ENCODE measurements at regions not wholly inside any gene's neighbourhood (a gene's known extent, or its start where the extent isn't known, plus 50 kb on each side); places are given as distances from the start of the nearest gene placed in this dataset.

DNA sequence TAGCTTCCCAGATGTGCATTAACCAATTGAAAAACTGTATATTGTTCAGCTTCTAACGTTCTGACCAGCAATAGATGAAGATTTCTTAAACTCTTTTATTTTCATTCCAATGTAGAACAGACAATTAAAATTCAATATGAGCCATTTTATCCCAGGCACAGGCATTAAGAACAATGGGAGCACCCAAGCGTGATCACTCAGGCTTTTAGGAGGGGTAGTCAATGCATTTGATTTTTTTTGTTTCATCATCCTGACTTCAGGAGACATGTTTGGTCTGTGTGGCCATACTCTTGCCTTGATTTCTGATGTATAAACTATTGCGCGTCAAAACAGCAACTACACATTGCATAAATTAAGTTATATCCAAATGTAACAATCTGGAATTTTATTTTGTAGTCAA lies 653.0 kb upstream of the RORB start:
- Mint-ChIP-seq H3K9me3 (peaks cover 4% of the 10 kb centered on the region; the same call in 2 of the 3 replicates), H3K4me3 (no peak overlapping the region), H3K36me3 (ENCODE audit: low read depth) (peaks cover 9% of the 10 kb centered on the region; the same call in 2 of the 3 replicates), H3K27me3 (ENCODE audit: insufficient read depth, low read depth, poor library complexity) (no peaks in the 10 kb centered on the region), H3K4me1 (peaks cover 56% of the 10 kb centered on the region), H3K27ac (peak overlapping the region; percentile 31; the same call in 1 of the 2 replicates)
- Histone ChIP-seq H2AFZ (no peak overlapping the region), H3K4me3 (no peak overlapping the region), H3K4me2 (no peak overlapping the region), H3K36me3 (ENCODE audit: insufficient read depth) (no peaks in the 10 kb centered on the region), H3K79me2 (replicated peaks; ENCODE audit: insufficient read depth) (no peaks in the 10 kb centered on the region), H3K27ac (ENCODE audit: low read depth) (0 out of 2 replicates have a peak overlapping the region, but pooled peaks have one; percentile 1), H3K27me3 (ENCODE audit: insufficient read depth) (no peaks in the 10 kb centered on the region), H3F3A (replicated peaks; ENCODE audit: low read depth) (no peaks in the 10 kb centered on the region; the same call in 1 of the 2 replicates), H3K4me1 (ENCODE audit: insufficient read depth) (peaks cover 30% of the 10 kb centered on the region), H4K20me1 (replicated peaks; ENCODE audit: insufficient read depth) (no peaks in the 10 kb centered on the region), H3K9me2 (ENCODE audit: insufficient read depth) (no peaks in the 10 kb centered on the region)
- DNase-seq (ENCODE audit: low spot score) (no peak), ATAC-seq (no peak)
- TF ChIP-seq, protein P1, sequence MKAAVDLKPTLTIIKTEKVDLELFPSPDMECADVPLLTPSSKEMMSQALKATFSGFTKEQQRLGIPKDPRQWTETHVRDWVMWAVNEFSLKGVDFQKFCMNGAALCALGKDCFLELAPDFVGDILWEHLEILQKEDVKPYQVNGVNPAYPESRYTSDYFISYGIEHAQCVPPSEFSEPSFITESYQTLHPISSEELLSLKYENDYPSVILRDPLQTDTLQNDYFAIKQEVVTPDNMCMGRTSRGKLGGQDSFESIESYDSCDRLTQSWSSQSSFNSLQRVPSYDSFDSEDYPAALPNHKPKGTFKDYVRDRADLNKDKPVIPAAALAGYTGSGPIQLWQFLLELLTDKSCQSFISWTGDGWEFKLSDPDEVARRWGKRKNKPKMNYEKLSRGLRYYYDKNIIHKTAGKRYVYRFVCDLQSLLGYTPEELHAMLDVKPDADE (IDR thresholded peaks at IDR 0.05): no peak
- TF ChIP-seq, protein P2, sequence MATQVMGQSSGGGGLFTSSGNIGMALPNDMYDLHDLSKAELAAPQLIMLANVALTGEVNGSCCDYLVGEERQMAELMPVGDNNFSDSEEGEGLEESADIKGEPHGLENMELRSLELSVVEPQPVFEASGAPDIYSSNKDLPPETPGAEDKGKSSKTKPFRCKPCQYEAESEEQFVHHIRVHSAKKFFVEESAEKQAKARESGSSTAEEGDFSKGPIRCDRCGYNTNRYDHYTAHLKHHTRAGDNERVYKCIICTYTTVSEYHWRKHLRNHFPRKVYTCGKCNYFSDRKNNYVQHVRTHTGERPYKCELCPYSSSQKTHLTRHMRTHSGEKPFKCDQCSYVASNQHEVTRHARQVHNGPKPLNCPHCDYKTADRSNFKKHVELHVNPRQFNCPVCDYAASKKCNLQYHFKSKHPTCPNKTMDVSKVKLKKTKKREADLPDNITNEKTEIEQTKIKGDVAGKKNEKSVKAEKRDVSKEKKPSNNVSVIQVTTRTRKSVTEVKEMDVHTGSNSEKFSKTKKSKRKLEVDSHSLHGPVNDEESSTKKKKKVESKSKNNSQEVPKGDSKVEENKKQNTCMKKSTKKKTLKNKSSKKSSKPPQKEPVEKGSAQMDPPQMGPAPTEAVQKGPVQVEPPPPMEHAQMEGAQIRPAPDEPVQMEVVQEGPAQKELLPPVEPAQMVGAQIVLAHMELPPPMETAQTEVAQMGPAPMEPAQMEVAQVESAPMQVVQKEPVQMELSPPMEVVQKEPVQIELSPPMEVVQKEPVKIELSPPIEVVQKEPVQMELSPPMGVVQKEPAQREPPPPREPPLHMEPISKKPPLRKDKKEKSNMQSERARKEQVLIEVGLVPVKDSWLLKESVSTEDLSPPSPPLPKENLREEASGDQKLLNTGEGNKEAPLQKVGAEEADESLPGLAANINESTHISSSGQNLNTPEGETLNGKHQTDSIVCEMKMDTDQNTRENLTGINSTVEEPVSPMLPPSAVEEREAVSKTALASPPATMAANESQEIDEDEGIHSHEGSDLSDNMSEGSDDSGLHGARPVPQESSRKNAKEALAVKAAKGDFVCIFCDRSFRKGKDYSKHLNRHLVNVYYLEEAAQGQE (IDR thresholded peaks at IDR 0.05; ENCODE audit: unreplicated experiment): no peak
- TF ChIP-seq STAT1 (IDR thresholded peaks at IDR 0.05; ENCODE audit: unreplicated experiment) (no peak), ZNF114 (CRISPR knock-in tag; IDR thresholded peaks at IDR 0.05) (no peak), EZH2phosphoT487 (IDR thresholded peaks at IDR 0.05; ENCODE audit: unreplicated experiment) (no peak), NANOG (IDR thresholded peaks at IDR 0.05; ENCODE audit: borderline replicate concordance) (no peak), EZH2 (IDR thresholded peaks at IDR 0.05; ENCODE audit: low read depth, unreplicated experiment) (no peak), POLR2AphosphoS5 (IDR thresholded peaks at IDR 0.05; ENCODE audit: low read depth) (no peak)

GRCh38 chr9:73845539-73845938 lies 651.6 kb upstream of the RORB start:
- H3K4me3 ChIP-seq: no peak overlapping the region
- peak overlapping the region; percentile 23; the same call in 1 of the 2 replicates for H3K4me2 ChIP-seq
- Mint-ChIP-seq H3K4me1 (peaks cover 53% of the 10 kb centered on the region), H3K9me3 (peaks cover 4% of the 10 kb centered on the region; the same call in 2 of the 3 replicates), H3K4me3 (no peak overlapping the region), H3K27ac (peak overlapping the region; percentile 94), H3K36me3 (ENCODE audit: low read depth) (peaks cover 12% of the 10 kb centered on the region; the same call in 2 of the 3 replicates), H3K27me3 (ENCODE audit: insufficient read depth, low read depth, poor library complexity) (no peaks in the 10 kb centered on the region)
- H3K27ac ChIP-seq (ENCODE audit: low read depth): peak overlapping the region; percentile 97
- peaks cover 30% of the 10 kb centered on the region for H3K4me1 ChIP-seq (ENCODE audit: insufficient read depth)
- ATAC-seq (peak; percentile 42), DNase-seq (ENCODE audit: low spot score) (peak; percentile 8)
- H3K27me3 ChIP-seq (ENCODE audit: insufficient read depth): no peaks in the 10 kb centered on the region
- no peaks in the 10 kb centered on the region for H3K79me2 ChIP-seq (replicated peaks; ENCODE audit: insufficient read depth)
- no peak overlapping the region for H2AFZ ChIP-seq
- no peaks in the 10 kb centered on the region for H3K36me3 ChIP-seq (ENCODE audit: insufficient read depth)
- no peaks in the 10 kb centered on the region for H4K20me1 ChIP-seq (replicated peaks; ENCODE audit: insufficient read depth)
- no peaks in the 10 kb centered on the region; the same call in 1 of the 2 replicates for H3F3A ChIP-seq (replicated peaks; ENCODE audit: low read depth)
- no peaks in the 10 kb centered on the region for H3K9me2 ChIP-seq (ENCODE audit: insufficient read depth)
- TF ChIP-seq, protein P2 (IDR thresholded peaks at IDR 0.05; ENCODE audit: unreplicated experiment): no peak
- TF ChIP-seq STAT1 (IDR thresholded peaks at IDR 0.05; ENCODE audit: unreplicated experiment): no peak
- no peak for TF ChIP-seq EZH2phosphoT487 (IDR thresholded peaks at IDR 0.05; ENCODE audit: unreplicated experiment)
- TF ChIP-seq, protein P1 (IDR thresholded peaks at IDR 0.05): no peak
- TF ChIP-seq ZNF331 (CRISPR knock-in tag; IDR thresholded peaks at IDR 0.05; ENCODE audit: low read depth): no peak
